NCI-H2107 treated with DMSO at 0.1 percent for 48 hours (cell line): ENCODE measurements at regions not wholly inside any gene's neighbourhood (a gene's known extent, or its start where the extent isn't known, plus 50 kb on each side); places are given as distances from the start of the nearest gene placed in this dataset.
A peak's percentile ranks its signal among the peaks of the same experiment; 100 is the strongest.
"Not testable (repeated sequence)": the region's sequence is repeated elsewhere in the genome, so short reads cannot be mapped to it uniquely, and the experiment has no call there.

Experiments
- DNase-seq: peaks from one replicate; lab custom pipeline; 2025; ENCODE audit not compliant: unreplicated experiment; lab: John Stamatoyannopoulos, UW

- no peak for DNase-seq
Observed at GRCh38 chr10:63836666-63837442, 315.7 kb downstream of the REEP3 start.

- DNase-seq = no peak
Observed at GRCh38 chr10:63841761-63842160, 320.6 kb downstream of the REEP3 start.

DNA sequence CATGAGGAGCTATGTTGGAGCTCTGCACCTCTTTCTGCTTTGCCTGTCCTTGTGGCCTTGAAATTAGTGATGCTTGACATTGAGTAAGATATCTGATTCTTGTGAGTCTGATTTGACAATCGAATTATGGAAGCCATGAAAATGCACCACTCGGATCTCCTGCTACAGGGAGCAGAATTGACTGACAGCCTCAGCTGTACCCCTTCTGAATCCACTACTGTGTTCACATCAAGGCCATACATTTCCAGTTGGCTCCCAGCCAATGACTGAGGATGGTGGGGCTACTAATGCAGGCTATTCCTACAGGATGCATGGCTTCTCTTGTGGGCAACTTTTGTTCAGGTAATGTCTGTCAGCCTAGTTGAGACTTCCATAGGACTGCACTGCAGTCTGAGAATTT lies 321.9 kb downstream of the REEP3 start:
- no peak for DNase-seq

DNA sequence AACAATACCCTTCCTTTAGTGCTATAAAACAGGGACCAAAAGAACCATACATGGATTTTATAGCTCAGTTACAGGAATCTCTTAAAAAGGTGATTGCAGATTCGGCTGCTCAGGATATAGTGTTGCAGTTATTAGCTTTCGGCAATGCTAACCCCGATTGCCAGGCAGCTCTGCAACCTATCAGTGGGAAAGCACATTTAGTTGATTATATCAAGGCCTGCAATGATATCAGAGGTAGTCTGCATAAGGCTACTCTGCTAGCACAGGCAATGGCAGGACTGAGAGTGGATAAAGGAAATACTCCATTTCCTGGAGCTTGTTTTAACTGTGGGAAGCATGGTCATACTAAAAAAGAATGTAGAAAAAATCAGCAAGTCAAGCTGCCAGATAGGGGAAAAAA lies 327.7 kb downstream of the REEP3 start:
- not testable (repeated sequence) for DNase-seq

DNA sequence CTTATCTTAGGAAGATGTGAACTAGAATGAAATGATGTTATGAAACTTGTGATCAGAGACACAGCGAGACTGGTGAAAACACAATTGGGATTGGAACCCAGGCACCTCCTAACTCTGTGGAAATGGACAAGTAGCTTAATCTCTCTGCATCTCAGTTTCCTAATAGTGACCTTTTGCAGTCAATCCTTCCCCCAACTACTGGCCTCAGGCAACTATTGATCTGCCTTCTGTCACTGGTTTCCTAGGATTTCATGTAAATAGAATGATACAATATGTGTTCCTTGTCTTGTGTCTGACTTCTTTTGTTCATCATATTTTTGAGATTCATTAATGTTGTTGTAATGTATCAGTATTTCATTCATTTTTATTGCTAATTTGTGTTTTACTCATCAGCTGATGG lies 341.7 kb downstream of the REEP3 start:
- no peak for DNase-seq

- DNase-seq = no peak
Observed at GRCh38 chr10:63865210-63865609, 344.0 kb downstream of the REEP3 start.

DNA sequence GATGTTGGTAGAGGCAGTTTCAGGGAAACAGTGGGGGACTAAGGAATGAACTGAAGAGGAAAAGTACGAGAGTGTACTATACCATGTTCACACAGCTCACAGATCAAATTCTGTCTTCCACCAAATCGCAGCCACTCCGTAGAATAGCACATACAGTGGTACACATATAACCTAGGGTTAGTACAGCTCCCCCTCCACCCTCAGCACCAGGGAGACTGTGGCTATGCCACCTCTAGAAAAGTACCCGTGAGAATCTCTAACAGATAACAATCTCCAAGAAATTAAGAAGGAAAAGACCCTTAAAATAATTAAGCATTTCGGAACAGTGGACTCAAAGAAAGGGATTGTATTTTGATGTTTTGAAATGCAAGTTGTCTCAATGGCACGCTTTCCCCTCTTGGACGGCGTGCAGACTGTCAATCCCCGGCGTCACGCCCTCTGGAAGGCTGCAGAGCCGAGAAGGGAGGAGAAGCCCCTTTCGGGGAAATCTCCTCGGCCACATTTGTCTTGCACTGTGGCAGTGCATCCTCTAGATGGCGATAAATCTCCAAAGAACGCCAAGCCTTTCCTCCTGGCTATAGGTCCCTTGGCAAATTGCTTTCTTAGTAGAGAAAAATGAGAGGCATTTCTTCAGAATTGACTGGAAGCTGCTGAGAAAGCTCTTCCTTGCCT lies 345.0 kb downstream of the REEP3 start:
- peak; percentile 12 for DNase-seq

- DNase-seq = peak; percentile 4
Observed at GRCh38 chr10:63866747-63867140, 345.5 kb downstream of the REEP3 start.

GRCh38 chr10:63878428-63878827 lies 357.2 kb downstream of the REEP3 start:
- no peak for DNase-seq

DNA sequence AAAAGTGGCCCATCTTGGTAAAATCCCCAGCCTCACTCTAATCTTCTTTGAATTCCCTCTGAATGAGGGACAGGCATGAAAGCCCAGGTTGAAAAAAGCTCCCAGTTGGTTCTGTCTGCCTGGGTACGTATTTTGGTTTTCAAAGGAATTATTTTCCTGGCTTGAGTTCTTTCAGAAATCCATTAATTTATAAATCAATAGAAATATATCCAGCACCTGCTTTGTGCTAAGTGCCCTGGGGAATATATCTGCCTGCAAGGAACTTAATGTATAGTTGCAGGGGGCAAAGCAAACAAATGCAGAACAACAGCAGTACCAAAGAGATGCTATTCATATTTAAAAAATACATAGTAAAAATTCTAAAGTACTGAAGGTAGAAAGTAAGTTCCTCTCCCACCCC lies 362.7 kb downstream of the REEP3 start:
- no peak for DNase-seq

- no peak for DNase-seq
Observed at GRCh38 chr10:63884426-63884825, 363.2 kb downstream of the REEP3 start.

DNA sequence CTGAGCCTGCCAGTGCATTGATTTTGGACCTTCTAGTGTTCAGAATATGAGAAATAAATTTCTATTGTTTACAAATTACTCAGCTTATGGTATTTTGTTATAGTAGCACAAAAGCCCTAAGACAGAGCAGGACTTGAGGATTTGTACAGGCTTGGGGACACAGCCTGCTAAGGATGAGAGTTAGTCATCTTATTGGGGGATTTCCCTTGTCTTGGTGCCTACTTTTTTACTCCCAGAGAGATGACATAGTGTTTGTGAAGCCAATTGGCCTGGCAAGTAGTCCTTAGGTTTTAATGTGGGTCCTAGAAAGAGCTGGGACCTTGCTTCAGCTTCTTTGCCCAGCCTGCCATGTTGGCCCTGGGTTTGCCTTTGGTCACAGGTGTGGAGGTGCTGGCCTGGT lies 364.0 kb downstream of the REEP3 start:
- DNase-seq = no peak

DNA sequence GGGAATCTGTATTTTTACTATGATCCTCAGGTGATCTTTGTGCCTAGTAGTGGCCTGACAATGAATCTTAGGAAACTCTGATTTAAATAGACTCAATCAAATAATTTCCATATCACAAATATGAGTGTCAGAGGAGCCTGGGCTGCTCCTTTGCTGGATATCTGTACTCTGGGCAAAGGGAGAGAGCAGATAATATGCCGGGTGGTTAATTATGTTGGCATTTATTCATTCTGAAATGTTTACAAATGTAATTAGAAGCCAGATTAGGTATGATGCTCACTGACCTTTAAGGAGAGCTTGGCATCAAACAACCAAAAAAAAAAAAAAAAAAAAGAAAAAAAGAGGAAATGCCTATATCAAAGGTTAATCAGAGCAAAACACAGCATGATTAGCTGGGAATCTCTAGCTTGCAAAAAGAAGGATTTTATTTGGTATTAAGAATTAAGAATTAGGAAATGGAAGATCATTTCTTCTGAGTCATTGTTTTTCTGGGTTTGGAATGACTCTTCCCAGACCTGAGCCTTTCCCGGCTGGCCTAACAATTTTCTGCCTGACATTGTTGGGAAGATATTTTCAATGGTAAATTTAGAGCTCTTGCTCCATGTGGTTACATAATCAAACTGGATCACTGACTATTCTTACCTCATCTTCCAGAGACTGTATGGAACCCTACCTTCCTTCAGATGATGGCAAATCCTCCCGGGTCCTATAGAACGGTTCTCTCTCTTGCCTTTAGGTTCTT lies 365.3 kb downstream of the REEP3 start:
- DNase-seq = no peak

GRCh38 chr10:63887023-63887589 lies 365.9 kb downstream of the REEP3 start:
- DNase-seq = no peak

DNA sequence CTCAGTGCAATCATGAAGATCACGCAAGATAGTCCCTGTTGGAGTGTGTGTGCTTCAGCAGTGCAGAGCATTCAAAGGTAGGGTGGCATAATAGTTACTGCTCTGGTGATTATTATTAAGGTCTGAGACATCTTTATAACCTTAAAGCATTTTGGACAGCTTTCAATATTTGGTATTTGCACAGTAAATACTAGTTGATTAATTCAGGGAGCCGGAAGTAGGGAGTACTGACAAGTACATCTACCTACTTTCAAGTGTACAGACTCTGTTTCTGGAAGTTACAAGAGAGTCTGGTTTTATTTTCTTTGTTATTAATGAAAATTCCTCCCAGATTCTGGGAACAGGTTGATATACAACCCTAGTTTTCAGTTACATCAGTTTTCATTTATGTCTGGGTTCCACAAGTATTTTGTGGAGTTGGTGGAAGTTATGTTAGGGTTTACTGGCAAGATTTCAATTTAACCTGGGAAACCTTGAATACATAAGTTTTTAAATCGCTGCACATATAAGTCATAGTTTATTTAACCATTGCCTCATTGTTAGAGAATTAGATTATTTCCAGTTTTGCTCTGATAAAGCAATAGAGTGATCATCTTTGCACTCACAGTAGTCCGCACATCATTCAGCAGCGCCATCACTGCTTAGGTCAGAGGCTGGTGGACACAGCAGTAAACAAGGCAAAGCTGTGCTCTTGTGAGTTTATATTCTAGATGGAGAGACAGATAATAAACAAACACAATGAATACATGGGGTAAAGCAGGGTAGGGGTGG lies 366.6 kb downstream of the REEP3 start:
- no peak for DNase-seq

- DNase-seq = no peak
Observed at GRCh38 chr10:63889803-63890202, 368.6 kb downstream of the REEP3 start.

- DNase-seq = no peak
Observed at GRCh38 chr10:63896992-63897391, 375.8 kb downstream of the REEP3 start.

DNA sequence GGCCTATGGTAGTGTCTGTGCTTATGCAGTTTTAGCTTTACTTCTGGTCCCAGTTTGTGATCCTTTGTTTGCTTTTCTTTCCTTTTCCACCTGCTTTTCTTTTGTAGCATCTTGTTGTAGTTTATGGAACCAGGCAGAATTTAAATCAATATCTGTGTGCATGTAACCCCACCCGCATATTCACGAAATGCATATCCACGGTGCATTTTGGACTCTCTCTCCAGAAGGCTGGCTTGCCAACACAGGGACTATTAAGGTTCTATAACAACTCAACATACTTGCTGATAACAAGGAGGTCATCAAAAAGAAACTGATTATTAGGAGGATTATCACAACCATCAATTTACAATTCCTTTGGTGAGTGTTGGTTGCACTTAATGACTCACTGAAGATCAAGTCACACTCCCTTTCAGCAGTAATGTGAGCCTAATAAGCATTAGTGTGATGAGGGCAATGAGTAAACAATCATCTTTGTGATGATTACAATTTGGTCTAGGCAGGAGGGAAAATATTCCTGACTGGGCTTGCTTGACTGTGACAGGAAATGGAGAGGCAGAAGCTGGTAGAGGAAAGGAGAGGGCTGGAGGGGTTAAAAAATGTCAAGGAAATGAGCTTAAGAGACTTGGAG lies 378.6 kb downstream of the REEP3 start:
- DNase-seq = no peak

GRCh38 chr10:63901228-63901627 lies 380.0 kb downstream of the REEP3 start:
- DNase-seq = no peak

DNA sequence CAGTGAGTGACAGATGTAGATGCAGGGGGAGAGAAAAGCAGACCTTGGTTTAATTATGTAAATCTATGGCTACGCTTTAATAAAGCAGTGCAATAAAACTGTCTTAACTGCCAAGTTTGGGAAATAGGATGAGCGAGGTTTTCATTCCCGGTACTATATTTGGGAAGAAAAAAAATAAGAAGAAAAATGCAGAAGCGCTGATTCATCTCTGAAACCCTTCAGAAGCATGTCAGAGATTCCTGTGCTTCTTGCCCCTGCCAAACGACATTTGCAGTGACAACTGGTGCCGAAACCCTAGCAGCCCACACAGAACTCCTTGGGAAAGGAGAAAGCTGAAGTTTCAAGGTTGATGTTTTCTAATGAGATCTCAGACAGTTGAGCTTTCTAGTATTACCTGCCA lies 380.7 kb downstream of the REEP3 start:
- DNase-seq = no peak
